K562 (cell line): ENCODE measurements at regions not wholly inside any gene's neighbourhood (a gene's known extent, or its start where the extent isn't known, plus 50 kb on each side); places are given as distances from the start of the nearest gene placed in this dataset.

Source experiments
- ATAC-seq: fragments of 200-7000 bp; cut with Tn5 transposase; 3 replicates; pipeline ENCODE4 v1.9.1; 2020; ENCODE audit warnings: moderate library complexity
- BruUV-seq: library from RNA; stranded (reverse); fragments of 400-500 nt; replicated peaks from 2 replicates; lab custom pipeline; 2021; lab: Mats Ljungman, UMichigan
- CTCF ChIA-PET: fragments of 300-600 bp; formaldehyde crosslinking; extraction: SDS; loops from one replicate; lab custom pipeline; 2021; ENCODE audit warnings: low intra/inter-chr PET ratio; lab: Yijun Ruan, JAX
- POLR2A ChIA-PET: fragments of 300-600, 350-650 bp; sonication (Branson Sonifier 250); formaldehyde crosslinking; extraction: SDS; loops from one replicate; lab custom pipeline; 2021; ENCODE audit warnings: antibody characterized with exemption, inconsistent platforms; lab: Yijun Ruan, JAX
- DNase-seq, 4 experiments: peaks; one replicate each; pipeline versions ENCODE4 v3.0.0 to v3.0.0-alpha.2; 2011 to 2018; ENCODE audit warnings: low spot score in 3 of 4, mixed read lengths in 3 of 4; ENCODE audit errors: extremely low read depth in 1 of 4
- FAIRE-seq: peaks from 2 replicates; lab custom pipeline; 2011; peaks lifted over from hg19 to GRCh38; lab: Jason Lieb, UNC
- H2AFZ ChIP-seq: 2 replicates; pipeline ENCODE4 v1.6.0; 2011; ENCODE audit warnings: low read depth, low read length, control low read depth, inconsistent platforms
- H3K27ac ChIP-seq: fragments of 200-600 bp; 3 replicates; pipeline ENCODE4 v1.8.0; 2011; ENCODE audit warnings: low read depth, mild to moderate bottlenecking, control low read depth, inconsistent platforms, low read length, moderate library complexity, mixed read lengths; ENCODE audit errors: extremely low read depth
- H3K27me3 ChIP-seq, 2 experiments: fragments of 300-600 bp in 1 of 2; 2 replicates in 1 of 2; 3 replicates in 1 of 2; pipeline versions ENCODE4 v1.6.0 to v1.8.0; 2011; ENCODE audit warnings: inconsistent platforms in 2 of 2, low read length in 2 of 2, mild to moderate bottlenecking in 1 of 2, mixed read lengths in 1 of 2, moderate library complexity in 1 of 2; ENCODE audit not compliant: control insufficient read depth in 2 of 2, insufficient read depth in 2 of 2
- H3K36me3 ChIP-seq: fragments of 300-600 bp; 3 replicates; pipeline ENCODE4 v1.8.0; 2011; ENCODE audit warnings: mild to moderate bottlenecking, low read length, inconsistent platforms; ENCODE audit not compliant: control insufficient read depth, insufficient read depth
- H3K4me1 ChIP-seq, 2 experiments: fragments of 200-600 bp in 1 of 2; replicated peaks in 1 of 2; 2 replicates in 1 of 2; 3 replicates in 1 of 2; pipeline versions ENCODE4 v1.5.1 to v1.8.0; 2011; ENCODE audit warnings: inconsistent platforms in 2 of 2, low read length in 2 of 2, mild to moderate bottlenecking in 1 of 2, mixed read lengths in 1 of 2, moderate library complexity in 1 of 2; ENCODE audit not compliant: control insufficient read depth in 2 of 2, insufficient read depth in 2 of 2
- H3K4me2 ChIP-seq: 2 replicates; pipeline ENCODE4 v1.6.1; 2011; ENCODE audit warnings: low read length, control low read depth, inconsistent platforms, mixed read lengths; ENCODE audit not compliant: insufficient read depth
- H3K4me3 ChIP-seq: fragments of 200-600 bp; sonication (generic), shearing (Covaris generic); 2 replicates; pipeline ENCODE4 v1.5.1; 2016; ENCODE audit warnings: control low read depth, inconsistent platforms
- H3K79me2 ChIP-seq: fragments of 200-600 bp; 3 replicates; pipeline ENCODE4 v1.8.0; 2011; ENCODE audit warnings: low read length, inconsistent platforms; ENCODE audit not compliant: control insufficient read depth, insufficient read depth
- H3K9ac ChIP-seq, 2 experiments: 2 replicates each; pipeline versions ENCODE4 v1.6.0 to v1.6.1; 2011; ENCODE audit warnings: low read depth in 2 of 2, low read length in 2 of 2, control low read depth in 1 of 2, inconsistent platforms in 1 of 2, mild to moderate bottlenecking in 1 of 2, mixed read lengths in 1 of 2; ENCODE audit not compliant: insufficient read depth in 1 of 2
- H3K9me1 ChIP-seq: one replicate; pipeline ENCODE4 v1.6.0; 2011; ENCODE audit warnings: inconsistent platforms, mild to moderate bottlenecking, low read length, moderate library complexity; ENCODE audit not compliant: control insufficient read depth, insufficient read depth
- H3K9me3 ChIP-seq: replicated peaks from 2 replicates; pipeline ENCODE4 v1.5.1; 2011; ENCODE audit warnings: low read depth, low read length, inconsistent platforms; ENCODE audit not compliant: control insufficient read depth, insufficient read depth
- H4K20me1 ChIP-seq: replicated peaks from 2 replicates; pipeline ENCODE4 v1.6.1; 2011; ENCODE audit warnings: low read length, inconsistent platforms, mixed read lengths; ENCODE audit not compliant: control insufficient read depth, insufficient read depth
- RBM25 ChIP-seq: fragments of 200-400 bp; formaldehyde crosslinking; IDR thresholded peaks from 2 replicates; pipeline ENCODE4 v1.6.1; 2018; ENCODE audit warnings: low read length, low read depth, moderate library complexity; ENCODE audit not compliant: severe bottlenecking
- WGBS: fragments of 100-300 bp; shearing (Covaris generic); methylation state at CpG from one replicate; pipeline ENCODE4 v1.1.6; 2016; ENCODE audit warnings: low coverage, mixed read lengths; ENCODE audit not compliant: insufficient coverage; ENCODE audit errors: missing lambda C conversion rate; 5-methylcytosine and 5-hydroxymethylcytosine counted together
- in situ Hi-C: fragments of 300-500 bp; cut with MboI; formaldehyde crosslinking; loops from 4 replicates; pipeline ENCODE4 v1.15.0; 2018; ENCODE audit warnings: inconsistent platforms, mixed read lengths
- intact Hi-C: fragments of 100-400 bp; cut with micrococcal nuclease; formaldehyde crosslinking; loops from 2 replicates; pipeline ENCODE4 v1.14.2; 2022
- TF ChIP-seq, protein P1 (sequence below): sonication (generic); formaldehyde crosslinking; IDR thresholded peaks from 2 replicates; pipeline ENCODE4 v1.4.0; 2020; ENCODE audit warnings: mild to moderate bottlenecking, missing genetic modification reagents

- in situ Hi-C loops = no loop called here
These were observed 109.6 kb upstream of the SLC35F3 start for GRCh38 chr1:233794863-233795262.

More at GRCh38 chr1:233794863-233795262, 109.6 kb upstream of the SLC35F3 start:
- ATAC-seq (no peak), FAIRE-seq (no peak), DNase-seq (no peak)
- no peaks in the 10 kb centered on the region for H4K20me1 ChIP-seq
- H3K4me1 ChIP-seq = no peaks in the 10 kb centered on the region
- no peaks in the 10 kb centered on the region for H3K27me3 ChIP-seq
- H3K36me3 ChIP-seq = no peaks in the 10 kb centered on the region
- no peak overlapping the region for H3K4me2 ChIP-seq
- H2AFZ ChIP-seq = no peak overlapping the region
- H3K27ac ChIP-seq = no peak overlapping the region
- 0% methylated on average over 2 of the region's 2 CpGs for WGBS
- H3K9me1 ChIP-seq = no peaks in the 10 kb centered on the region
- H3K9ac ChIP-seq = no peak overlapping the region
- BruUV-seq = no TSS peak
- TF ChIP-seq RBM25 = peak; percentile 4
- TF ChIP-seq, protein P1, sequence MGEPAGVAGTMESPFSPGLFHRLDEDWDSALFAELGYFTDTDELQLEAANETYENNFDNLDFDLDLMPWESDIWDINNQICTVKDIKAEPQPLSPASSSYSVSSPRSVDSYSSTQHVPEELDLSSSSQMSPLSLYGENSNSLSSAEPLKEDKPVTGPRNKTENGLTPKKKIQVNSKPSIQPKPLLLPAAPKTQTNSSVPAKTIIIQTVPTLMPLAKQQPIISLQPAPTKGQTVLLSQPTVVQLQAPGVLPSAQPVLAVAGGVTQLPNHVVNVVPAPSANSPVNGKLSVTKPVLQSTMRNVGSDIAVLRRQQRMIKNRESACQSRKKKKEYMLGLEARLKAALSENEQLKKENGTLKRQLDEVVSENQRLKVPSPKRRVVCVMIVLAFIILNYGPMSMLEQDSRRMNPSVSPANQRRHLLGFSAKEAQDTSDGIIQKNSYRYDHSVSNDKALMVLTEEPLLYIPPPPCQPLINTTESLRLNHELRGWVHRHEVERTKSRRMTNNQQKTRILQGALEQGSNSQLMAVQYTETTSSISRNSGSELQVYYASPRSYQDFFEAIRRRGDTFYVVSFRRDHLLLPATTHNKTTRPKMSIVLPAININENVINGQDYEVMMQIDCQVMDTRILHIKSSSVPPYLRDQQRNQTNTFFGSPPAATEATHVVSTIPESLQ (CRISPR knock-in tag) = no peak
- CTCF ChIA-PET = no interaction called here
- POLR2A ChIA-PET = no interaction called here
- intact Hi-C loops = loop anchor here (5.0 to 10.0 kb wide), 5 partner anchors 88 to 490 kb away; no protein-coding TSS in a partner anchor
- no peaks in the 10 kb centered on the region for H3K79me2 ChIP-seq
- no peaks in the 10 kb centered on the region for H3K9me3 ChIP-seq
- H3K4me3 ChIP-seq = no peak overlapping the region
